ENCODE measurements at regions not wholly inside any gene's neighbourhood (a gene's known extent, or its start where the extent isn't known, plus 50 kb on each side); places are given as distances from the start of the nearest gene placed in this dataset.

DNA sequence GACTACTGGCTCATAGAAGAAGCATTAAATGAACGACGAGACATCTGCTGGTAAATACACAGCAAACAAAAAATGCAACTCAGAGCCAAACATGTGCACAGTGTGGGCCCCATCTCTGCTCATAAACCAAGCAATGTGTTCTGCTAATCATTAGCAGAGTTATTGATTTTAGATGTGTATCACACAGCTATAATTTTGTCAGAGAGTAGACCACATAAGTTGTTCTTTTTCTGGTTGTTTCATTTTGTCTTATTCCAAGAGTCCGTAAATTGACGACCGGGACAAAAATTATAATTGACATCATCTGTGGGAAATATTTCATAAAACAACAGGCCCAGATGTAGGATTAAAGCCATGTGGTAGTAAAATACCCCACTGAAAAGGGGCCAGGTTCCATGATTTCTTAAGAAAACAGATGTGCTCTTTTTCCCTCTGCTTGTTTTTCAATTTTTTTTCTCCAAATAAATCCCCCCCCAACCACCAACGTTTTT is 423.6 kb downstream of the HAO1 start:
- DNase-seq (ENCODE audit: low spot score): no peak

DNA sequence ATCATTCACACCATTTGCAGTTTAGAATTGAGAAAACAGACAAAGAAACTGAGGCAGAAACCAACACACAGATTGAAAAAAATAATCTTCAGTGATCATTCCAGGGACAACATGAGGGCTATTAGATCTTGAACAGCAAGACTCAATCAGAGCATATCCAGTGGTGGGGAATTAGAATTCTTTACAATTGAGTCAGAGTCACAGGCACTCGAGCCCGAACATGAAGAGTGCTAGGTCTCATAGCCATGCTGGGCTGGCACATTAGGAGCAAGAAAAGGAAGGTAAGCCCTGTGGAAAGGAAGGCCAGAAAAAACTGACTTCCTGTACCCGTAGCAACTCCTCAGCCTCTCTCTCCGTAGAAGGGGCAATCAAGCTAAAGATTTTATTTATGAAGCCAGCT is 419.9 kb downstream of the HAO1 start:
- DNase-seq (ENCODE audit: low spot score): no peak

DNA sequence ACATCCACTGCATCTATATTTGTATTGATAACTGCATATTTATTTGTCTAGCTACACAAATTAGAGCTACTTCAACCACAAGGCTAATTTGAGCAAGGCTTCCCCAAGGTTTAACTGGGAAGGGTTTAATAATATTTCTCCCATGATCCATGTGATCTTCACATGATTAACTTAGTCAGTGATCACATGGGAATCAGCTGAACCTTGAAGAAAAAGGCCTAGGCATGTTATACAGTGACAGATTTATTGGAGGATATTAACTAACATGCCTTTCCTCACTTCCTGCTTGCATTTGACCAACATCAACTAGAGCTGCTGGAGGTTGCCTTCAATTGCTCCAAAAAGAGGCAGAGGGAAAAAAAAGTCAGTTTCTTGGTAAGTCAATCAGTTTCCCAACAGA is 417.0 kb downstream of the HAO1 start:
- DNase-seq (ENCODE audit: low spot score): no peak

DNA sequence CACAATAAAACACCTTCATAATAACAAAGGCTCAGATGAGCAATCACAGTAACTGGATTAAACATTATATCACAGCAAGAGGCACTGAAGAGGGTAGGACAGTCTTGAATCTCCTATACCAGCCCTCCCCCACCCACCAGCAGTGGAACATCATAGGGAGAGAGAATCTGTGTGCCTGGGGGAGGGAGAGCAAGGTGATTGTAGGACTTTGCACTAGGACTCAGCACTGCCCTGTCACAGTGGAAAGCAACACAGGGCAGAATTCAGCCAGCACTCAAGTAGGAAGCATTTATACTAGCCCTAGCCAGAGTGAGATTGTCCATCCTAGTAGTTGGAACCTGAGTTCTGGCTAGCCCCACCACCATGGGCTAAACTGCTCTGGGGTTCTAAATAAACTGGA is 400.2 kb downstream of the HAO1 start:
- no peak for DNase-seq (ENCODE audit: low spot score)

DNA sequence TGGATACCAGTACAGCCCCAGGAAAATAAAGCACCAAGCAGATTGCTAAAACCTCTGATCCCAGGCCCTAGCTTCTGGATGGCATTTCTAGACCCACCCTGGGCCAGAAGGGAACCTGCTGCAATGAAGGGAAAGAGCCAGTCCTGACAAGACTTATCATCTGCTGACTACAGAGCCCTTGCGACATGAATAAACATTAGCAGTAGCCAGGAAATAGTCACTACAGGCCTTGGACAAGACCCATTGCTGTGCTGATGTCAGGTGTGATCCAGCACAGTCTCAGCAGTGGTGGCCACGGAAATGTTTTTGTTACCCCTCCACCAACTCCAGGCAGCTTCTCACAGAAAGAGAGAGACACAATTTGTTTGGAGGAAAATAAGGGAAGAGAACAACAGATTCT is 399.3 kb downstream of the HAO1 start:
- DNase-seq (ENCODE audit: low spot score): no peak

DNA sequence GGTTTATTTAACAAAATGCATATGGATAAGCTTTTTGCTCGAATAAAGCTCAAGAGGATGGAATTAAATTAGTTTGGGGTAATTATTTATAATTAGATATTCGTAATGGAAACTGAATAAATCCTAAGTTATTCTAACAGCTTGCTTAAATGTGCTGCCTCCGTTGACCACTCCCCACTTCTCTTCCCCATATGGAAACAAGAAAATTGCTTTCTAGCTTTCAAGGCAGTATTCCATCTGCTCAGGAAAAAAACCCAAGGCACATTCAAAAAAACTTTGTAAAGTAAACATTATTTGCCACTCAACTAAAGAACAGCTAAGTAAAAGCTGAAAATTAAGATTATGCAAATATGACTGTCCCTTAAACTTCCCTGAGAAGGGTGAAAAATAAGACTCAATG is 369.2 kb downstream of the HAO1 start:
- DNase-seq (ENCODE audit: low spot score): no peak

DNA sequence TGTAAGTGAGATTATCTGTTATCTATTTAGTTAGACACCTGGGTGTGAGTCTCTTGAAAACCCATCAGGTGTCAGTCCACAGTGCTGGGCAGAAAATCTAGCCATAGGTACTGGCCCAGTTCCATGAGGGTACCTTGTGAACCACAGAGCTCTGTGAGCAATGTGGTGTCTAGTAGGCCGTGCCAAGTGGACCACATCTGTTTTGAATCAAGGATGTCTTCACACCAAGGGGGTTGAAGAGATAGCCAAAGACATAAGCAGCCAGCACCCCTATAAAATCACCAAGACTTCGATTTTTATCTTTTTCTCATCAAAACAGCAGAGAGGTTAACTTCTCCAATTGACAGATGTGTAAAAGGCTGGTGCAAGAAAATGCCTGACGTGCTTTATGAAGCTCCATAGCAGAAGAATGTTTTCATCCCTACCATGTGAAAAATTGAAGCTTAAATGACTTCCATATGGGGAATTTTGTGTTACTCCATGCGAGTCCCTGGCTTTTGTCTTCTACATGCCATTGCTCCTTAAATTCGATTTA is 368.7 kb downstream of the HAO1 start:
- DNase-seq (ENCODE audit: low spot score): no peak

DNA sequence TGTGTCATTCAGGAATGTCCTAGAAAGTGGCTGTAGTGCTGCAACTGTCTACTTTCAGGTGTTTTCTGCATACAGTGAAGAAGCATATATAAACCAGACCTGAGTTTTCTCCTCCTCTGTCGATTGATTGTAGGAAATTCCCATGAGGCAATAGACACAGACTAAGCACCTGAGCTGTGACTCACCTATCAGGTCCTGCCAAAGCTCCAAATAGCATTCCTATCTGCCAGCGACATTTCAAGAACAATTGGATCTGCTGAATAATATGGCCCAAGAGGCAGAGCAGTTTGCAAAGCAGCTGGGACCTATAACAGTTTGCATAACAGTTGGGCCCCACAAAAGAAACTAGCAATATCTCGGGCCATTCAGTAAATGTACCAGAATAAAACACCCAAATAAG is 360.4 kb downstream of the HAO1 start:
- no peak for DNase-seq (ENCODE audit: low spot score)

DNA sequence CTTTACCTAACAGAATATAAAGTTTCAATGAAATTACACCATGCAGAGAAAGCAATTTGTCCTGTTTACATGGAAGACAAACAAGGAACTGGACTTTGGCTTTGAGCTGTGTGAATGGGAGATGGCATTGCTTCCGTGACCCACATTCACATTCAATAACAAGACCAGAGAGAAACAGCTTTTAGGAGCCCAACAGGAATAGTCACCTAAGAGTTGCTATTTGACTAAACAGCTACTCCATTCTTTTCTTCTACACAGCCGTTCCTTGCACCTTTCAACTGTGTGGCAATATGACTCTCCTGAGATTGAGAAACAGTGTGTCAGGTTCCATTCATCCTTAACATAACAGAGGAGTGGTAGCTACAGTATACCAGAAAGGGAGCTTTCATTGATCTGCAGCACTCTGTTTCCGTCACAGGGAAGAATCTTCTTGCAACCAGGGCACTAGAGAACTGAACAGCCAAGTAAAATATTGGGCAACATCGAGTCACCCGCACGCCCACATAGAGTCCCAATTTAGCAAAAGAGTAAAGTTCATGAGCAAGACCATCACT is 355.1 kb downstream of the HAO1 start:
- no peak for DNase-seq (ENCODE audit: low spot score)

DNA sequence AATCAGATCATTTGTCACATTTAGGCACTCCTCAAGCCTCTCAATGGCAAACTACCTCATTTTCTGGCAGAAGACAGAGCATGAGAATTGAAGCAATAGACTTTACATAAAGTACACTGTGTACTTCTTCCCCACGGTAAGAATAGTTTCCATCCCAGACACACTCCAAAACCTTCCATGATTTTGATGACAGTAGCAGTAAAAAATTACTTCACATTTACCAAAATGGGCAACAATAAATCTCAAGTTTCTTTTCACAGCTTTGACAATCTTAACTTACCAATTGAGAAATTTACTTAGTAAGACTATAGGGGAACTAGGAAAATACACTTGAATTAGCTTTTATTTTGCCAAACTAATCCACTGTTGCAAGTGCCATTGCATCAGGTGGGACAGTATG is 353.8 kb downstream of the HAO1 start:
- no peak for DNase-seq (ENCODE audit: low spot score)

DNA sequence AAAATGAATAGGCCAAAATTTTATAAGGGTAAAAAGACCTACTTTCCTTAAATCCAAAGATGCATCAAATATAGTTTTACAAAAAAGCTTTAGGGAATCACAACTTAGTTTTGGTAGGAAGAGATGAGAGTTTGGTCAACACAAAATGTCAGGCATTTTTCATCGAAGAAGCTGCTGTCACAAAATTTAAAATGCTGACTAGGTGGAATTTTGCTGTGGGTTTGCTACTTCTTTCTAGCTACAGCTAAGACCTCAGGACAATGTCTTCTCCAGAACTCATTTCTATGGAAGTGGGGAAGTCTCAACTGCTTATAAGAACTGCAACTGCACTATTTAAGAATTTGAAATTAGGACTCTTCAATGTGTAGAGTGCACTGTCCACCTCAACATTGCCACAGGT is 351.1 kb downstream of the HAO1 start:
- no peak for DNase-seq (ENCODE audit: low spot score)

DNA sequence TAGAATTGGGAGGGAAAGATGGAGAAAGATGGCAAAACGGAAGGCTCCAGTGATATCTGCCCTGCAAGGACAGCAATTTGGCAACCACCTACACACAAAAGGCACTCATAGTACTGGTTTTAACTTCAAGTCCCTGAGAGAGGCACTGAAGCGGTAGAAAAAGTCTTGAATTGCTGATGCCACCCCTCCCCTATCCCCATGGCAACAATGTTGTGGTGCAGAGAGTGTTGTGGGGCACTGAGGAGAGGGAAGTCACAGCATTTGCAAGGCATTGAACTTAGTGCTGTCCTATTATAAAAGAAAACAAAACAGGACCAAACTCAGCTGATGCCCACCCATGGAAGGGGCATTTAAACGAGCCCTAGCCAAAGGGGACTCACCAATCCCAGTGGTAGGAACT is 343.7 kb downstream of the HAO1 start:
- no peak for DNase-seq (ENCODE audit: low spot score)

DNA sequence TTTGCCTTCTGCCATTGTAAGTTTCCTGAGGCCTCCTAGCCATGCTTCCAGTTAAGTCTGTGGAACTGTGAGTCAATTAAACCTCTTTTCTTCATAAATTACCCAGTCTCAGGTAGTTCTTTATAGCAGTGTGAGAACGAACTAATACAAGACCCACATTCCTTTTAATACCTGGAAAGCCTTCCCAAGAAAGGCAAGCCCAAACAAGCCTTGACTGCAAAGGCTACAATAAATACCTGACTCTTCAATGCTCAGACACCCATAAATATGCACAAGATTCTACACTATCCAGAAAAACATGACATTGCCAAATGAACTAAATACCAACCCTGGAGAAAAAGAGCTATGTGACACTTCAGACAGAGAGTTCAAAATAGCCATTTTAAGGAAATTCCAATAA is 338.8 kb downstream of the HAO1 start:
- no peak for DNase-seq (ENCODE audit: low spot score)

DNA sequence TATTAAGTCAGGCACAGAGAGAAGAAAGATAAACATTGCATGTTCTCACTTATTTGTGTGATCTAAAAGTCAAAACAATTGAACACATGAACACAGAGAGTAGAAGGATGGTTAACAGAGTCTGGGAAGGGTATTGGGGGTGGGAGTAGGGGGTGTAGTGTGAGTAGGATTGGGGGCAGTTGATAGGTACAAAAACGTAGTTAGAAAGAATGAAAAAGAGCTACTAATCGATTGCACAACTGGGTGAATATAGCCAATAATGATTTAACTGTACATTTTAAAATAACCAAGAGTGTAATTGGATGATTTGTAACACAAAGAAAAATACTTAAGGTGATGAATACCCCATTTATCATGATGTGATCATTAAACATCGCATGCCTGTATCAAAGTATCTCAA is 333.3 kb downstream of the HAO1 start:
- DNase-seq (ENCODE audit: low spot score): no peak

DNA sequence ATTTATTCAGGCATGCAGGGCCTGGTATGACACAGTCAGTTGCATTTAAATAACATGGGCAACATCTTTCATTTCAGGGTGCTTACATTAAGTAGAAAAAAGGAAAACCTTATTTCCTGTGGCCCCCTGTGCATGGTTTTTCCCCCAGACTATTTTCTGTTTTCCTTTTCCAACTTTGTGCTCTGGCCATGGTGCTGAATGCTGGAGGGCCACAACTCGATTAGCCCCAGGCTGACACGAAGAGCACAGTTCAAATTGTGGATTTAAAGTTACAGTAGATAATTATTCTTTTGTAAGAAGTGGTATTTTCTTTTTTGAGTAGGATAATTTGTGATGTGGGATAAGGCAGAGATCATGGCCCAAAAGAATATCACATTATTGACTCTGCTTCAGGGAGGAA is 332.0 kb downstream of the HAO1 start:
- DNase-seq (ENCODE audit: low spot score): no peak

DNA sequence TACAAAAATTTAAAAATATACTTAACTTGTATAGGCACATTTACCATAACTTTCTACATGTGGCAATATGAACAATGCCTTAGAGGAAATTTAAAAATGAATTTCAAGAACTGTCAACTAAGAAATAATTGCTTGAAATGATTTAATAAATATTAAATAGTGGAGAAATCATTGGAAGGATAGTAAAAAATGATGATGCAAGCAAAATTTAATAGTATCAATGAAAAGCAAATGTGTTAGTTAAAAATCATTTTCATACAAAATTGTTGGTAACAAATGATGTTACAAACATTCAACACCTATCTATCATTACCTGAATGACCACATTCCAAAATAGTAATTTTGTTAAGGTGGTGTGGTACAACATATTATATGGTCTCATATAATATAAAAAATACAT is 331.0 kb downstream of the HAO1 start:
- DNase-seq (ENCODE audit: low spot score): no peak

DNA sequence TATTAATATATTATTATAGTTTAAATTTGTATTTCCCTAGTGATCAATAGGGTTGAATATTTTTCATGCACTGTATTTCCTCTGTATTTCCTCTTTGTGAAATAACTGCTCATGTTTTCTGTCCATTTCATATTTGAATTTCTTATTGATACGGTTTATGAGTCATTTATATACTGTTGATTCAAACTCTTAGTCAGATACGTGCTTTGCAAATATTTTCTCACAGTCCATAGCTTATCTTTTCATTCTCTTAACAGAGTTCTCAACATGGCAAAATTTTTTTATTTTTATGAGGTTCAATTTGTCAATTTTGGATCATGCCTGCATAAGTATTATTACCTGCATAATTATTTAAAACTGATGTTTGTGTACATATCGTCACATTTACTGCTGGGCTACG is 329.6 kb downstream of the HAO1 start:
- DNase-seq (ENCODE audit: low spot score): no peak

DNA sequence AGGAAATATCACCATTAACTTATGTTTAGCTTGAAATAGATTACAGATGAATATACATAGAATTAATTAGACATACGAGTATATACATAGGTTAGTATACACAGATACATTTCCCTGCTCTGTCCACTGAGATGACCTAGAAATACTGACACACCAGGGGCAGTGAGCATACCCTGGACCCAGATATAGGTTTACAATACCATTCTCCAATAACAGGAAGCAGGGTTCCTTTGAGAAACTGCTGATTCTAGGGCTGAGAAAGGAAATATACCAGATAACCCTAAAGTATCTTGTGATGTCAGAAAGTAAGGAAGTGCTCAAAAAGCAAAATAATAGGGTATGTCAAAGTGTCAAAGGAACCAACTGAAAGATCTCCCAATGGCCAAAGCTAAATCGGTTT is 322.5 kb downstream of the HAO1 start:
- no peak for DNase-seq (ENCODE audit: low spot score)

DNA sequence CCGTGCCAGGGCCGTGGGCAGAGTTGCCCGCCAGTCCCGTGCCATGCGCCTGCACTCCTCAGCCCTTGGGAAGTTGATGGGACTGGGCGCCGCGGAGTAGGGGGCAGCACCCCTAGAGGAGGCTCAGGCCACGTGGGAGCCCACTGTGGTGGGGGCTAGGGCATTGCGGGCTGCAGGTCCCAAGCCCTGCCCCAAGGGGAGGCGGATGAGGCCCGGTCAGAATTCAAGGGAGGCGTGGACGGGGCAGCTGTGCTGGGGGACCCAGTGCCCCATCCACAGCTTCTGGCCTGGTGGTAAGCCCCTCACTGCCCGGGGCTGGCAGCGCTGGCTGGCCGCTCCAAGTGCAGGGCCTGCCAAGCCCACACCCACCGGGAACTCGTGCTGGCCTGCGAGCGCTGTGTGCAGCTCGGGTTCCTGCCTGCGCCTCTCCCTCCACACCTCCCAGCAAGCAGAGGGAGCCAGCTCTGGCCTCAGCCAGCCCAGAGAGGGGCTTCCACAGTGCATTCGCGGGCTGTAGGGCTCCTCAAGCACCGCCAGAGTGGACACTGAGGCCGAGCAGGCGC is 317.8 kb downstream of the HAO1 start:
- DNase-seq (ENCODE audit: low spot score): no peak

DNA sequence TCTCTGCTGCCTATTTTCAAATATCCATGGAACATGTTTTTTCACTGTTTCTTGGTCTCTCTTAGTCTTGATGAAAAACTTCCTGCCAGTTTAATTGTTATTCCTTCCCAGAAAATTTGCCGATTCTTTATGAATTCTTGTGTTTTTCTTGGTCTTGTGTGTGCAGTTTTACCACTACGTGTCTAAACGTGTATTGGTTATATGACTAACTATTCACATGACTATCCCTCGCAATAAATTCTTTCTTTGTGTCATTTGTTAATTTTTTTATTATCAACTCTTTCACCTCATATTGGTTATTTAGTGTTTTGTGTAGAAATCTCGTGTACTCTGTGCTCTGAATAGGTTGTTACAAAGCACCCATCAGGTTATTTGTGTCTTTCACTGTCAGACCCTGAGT is 315.4 kb downstream of the HAO1 start:
- DNase-seq (ENCODE audit: low spot score): no peak

DNA sequence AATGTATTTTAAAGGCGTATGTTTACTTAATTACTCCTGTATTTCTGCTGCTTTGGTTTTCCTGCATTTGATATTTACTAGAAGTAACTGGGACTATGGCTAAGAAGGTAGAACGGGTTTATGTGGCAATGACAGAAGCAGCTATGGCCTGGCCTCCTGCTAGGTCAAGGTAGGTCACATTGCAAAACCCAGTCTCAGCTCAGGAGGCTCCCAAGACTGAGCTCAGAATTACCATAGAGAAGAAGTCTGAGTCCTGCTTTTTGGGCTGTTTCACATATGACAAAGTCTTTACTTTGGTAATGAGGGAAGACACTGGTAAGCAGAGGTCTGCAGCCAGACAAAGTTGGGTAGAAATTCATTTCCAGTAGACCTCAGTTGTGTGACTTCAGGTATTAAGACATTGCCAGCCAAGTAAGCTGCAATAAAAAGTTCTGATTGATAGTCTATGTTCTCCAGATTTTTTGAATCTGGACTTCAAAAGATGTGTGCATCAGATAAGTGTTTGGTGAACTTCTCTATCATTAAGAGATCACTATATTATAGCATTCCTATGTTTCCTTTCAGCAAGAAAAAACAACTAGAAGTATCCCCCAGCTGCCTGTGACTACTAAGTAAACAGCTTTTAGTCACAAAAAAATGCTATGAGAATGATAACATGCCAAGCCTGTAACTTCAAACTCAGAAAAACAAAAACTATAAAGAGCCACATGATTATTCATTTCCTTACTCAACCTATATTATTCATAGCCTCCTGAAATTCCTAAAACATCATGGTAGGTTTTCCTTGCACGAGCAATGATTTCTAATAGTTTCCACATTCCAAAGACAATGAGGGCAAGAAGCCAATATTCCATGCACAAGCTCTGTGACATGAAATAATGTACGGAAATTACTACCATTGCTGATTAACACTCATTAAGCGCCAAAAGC is 312.3 kb downstream of the HAO1 start:
- no peak for DNase-seq (ENCODE audit: low spot score)

DNA sequence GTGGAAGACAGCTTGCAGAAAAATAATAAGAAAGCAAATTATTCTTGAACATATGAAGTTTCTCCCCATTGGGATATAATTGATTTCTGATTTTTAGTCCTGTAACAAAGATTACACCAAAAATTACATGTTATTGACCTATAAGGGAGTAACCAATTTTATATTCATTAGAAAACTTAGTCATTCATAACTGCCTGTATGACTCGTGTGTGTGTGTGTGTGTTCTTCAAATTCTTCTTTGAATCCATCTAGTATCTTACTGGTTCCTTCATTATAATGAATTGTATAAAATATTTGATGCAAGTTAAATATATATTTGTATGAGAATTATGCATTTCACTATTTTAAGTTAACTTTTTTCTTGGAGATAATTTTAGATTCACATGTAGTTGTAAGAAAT is 310.4 kb downstream of the HAO1 start:
- no peak for DNase-seq (ENCODE audit: low spot score)

DNA sequence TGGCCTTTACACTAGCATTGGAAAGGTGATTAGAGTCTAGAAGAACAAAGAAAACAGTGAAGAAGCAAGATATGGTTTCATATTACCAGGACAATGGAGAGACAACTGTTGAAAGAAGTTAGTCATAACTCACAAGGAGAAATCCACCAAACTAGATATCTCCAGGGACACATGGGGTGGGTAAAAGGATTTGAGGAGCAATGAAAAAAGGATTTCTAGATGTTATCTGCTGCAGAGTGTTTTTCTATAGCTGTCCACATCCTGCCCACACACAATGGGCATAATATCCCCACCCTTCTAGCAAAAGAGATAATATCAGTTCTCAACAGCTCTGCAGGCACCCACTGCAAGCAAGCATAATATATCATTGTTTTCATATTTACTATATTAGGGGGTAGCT is 303.1 kb downstream of the HAO1 start:
- no peak for DNase-seq (ENCODE audit: low spot score)

All from Ammon's horn (tissue), 1 donor.